Calu3 (cell line): ENCODE measurements at regions not wholly inside any gene's neighbourhood (a gene's known extent, or its start where the extent isn't known, plus 50 kb on each side); places are given as distances from the start of the nearest gene placed in this dataset.

Experiments used
- BruUV-seq: library from RNA; stranded (reverse); fragments of 400-500 nt; replicated peaks from 2 replicates; lab custom pipeline; 2021; lab: Mats Ljungman, UMichigan
- CTCF ChIA-PET: fragments of 300-600 bp; sonication (Branson Sonifier 250); formaldehyde crosslinking; loops from one replicate; lab custom pipeline; 2022; ENCODE audit warnings: antibody characterized with exemption; lab: Charles Lee
- DNase-seq: peaks from one replicate; pipeline ENCODE4 v3.0.0; 2022
- H3K27ac Mint-ChIP-seq: one replicate; pipeline ENCODE4 v1.8.0; 2022; ENCODE audit warnings: mixed read lengths; ENCODE audit not compliant: unreplicated experiment
- H3K27me3 Mint-ChIP-seq: one replicate; pipeline ENCODE4 v1.8.0; 2022; ENCODE audit warnings: mixed read lengths; ENCODE audit not compliant: unreplicated experiment
- H3K36me3 Mint-ChIP-seq: one replicate; pipeline ENCODE4 v1.8.0; 2022; ENCODE audit warnings: mild to moderate bottlenecking, moderate library complexity, mixed read lengths; ENCODE audit not compliant: insufficient read depth, unreplicated experiment
- H3K4me1 Mint-ChIP-seq: one replicate; pipeline ENCODE4 v1.8.0; 2022; ENCODE audit warnings: mild to moderate bottlenecking, low read depth, mixed read lengths; ENCODE audit not compliant: unreplicated experiment
- H3K4me3 Mint-ChIP-seq: one replicate; pipeline ENCODE4 v1.8.0; 2022; ENCODE audit warnings: mild to moderate bottlenecking, low read depth, moderate library complexity, mixed read lengths; ENCODE audit not compliant: unreplicated experiment
- H3K9me3 Mint-ChIP-seq: one replicate; pipeline ENCODE4 v1.8.0; 2022; ENCODE audit warnings: low read depth, mixed read lengths; ENCODE audit not compliant: unreplicated experiment
- intact Hi-C: fragments of 100-400 bp; cut with micrococcal nuclease; formaldehyde crosslinking; loops from one replicate; pipeline ENCODE4 v1.10.0; 2022; ENCODE audit not compliant: unreplicated experiment
- TF ChIP-seq, protein P1 (sequence below): fragments of 200-600 bp; IDR thresholded peaks from one replicate; pipeline ENCODE4 v1.8.0; 2022; ENCODE audit warnings: antibody characterized with exemption; ENCODE audit not compliant: unreplicated experiment

DNA sequence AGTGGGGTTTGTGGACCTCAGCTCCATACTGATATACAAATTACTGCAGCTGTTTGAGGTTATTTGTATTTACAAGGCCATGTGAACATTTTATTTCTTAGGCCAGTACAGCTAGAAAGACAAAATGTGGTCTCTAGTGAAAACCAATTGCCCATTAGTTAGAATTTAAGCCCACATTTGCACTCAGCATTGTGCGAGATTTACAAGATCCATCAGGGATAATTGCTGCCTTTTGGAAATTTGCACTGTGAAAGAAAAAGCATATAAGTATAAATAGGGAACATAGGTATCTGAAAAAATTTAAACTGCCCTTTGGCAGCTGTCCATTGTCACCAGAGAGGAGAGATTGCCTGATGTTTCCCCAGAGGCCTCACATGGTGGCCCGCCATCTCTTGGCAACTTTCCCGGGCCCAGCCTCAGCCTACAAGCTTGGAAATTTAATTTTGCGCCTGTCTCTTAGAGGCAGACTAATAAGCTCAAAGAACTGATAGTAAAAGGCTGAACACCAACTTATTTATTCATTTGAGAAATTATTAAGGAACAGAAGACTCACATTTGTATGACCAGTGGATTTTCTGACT is 120.7 kb downstream of the MAP3K21 start:
- peaks cover 5% of the 10 kb centered on the region for H3K9me3 Mint-ChIP-seq
- no TSS peak for BruUV-seq
- TF ChIP-seq, protein P1, sequence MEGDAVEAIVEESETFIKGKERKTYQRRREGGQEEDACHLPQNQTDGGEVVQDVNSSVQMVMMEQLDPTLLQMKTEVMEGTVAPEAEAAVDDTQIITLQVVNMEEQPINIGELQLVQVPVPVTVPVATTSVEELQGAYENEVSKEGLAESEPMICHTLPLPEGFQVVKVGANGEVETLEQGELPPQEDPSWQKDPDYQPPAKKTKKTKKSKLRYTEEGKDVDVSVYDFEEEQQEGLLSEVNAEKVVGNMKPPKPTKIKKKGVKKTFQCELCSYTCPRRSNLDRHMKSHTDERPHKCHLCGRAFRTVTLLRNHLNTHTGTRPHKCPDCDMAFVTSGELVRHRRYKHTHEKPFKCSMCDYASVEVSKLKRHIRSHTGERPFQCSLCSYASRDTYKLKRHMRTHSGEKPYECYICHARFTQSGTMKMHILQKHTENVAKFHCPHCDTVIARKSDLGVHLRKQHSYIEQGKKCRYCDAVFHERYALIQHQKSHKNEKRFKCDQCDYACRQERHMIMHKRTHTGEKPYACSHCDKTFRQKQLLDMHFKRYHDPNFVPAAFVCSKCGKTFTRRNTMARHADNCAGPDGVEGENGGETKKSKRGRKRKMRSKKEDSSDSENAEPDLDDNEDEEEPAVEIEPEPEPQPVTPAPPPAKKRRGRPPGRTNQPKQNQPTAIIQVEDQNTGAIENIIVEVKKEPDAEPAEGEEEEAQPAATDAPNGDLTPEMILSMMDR, result no peak
- no peak overlapping the region for H3K4me3 Mint-ChIP-seq
- H3K4me1 Mint-ChIP-seq, result no peaks in the 10 kb centered on the region
- H3K36me3 Mint-ChIP-seq, result no peaks in the 10 kb centered on the region
- H3K27me3 Mint-ChIP-seq, result no peaks in the 10 kb centered on the region
- CTCF ChIA-PET, result interaction anchor here (1.6 kb wide), 1 partner anchor 22 kb away, joined by 4 read pairs; no protein-coding TSS in a partner anchor
- no peak for DNase-seq
- intact Hi-C loops, result no loop called here
- no peak overlapping the region for H3K27ac Mint-ChIP-seq

DNA sequence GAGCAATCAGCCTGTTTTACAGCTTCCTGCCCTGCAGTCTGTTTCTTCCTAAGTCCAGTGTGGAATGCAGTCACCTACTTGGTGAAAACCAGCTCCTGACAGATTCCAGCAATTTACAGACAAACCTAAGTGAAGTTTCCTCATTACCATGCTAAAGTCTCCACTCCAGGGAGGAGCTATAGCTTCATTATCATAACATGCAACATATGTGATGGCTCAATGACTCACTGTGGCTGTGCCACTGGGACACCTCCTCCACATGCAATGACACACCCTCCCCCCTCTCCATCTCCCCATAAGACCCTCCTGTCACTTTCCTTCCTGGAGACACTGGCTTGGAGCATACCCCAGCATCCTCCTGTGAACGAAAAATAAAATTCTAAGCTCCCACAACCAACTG is 125.2 kb downstream of the MAP3K21 start:
- H3K4me1 Mint-ChIP-seq, result no peaks in the 10 kb centered on the region
- CTCF ChIA-PET, result interaction anchor here (1.1 kb wide), 1 partner anchor 11 kb away, joined by 3 read pairs; no protein-coding TSS in a partner anchor
- TF ChIP-seq, protein P1, result no peak

DNA sequence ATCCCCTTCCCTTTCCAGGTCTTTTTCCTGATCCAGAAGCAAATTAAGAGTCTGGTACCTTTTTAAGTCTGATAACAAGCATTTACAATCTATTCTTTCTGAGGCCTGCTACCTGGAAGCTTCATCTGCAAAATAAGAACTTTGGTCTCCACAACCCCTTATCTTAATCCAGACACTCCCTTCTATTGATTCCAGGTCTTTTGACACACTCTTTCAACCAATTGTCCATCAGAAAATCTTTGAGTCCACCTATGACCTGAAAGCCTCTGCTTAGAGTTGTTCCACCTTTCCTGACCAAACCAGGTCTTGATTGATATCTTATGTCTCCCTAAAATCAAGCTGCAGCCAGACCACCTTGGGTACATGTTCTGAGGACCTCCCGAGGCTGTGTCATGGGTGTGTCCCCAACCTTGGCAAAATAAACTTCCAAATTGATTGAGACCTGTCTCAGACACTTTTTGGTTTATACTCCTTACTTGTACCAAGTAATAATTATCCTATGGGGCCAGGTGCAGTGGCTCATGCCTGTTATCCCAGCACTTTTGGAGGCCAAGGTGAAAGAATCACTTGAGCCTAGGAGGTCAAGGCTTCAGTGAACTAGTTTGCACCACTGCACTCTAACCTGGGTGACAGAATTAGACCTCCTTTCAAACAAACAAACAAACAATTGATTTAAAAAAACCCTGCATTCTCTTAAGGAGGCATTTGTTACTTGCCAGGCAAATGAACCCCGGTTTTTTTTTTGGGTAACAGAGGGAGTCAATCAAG is 126.1 kb downstream of the MAP3K21 start:
- intact Hi-C loops, result no loop called here
- peaks cover 3% of the 10 kb centered on the region for H3K9me3 Mint-ChIP-seq
- no peak overlapping the region for H3K27ac Mint-ChIP-seq
- no peak for DNase-seq
- H3K27me3 Mint-ChIP-seq, result no peaks in the 10 kb centered on the region
- no peak overlapping the region for H3K4me3 Mint-ChIP-seq
- H3K36me3 Mint-ChIP-seq, result no peaks in the 10 kb centered on the region
- TF ChIP-seq, protein P1, result no peak
- no TSS peak for BruUV-seq
- CTCF ChIA-PET, result no interaction called here
- H3K4me1 Mint-ChIP-seq, result no peaks in the 10 kb centered on the region

More for the DNA sequence above, 125.2 kb downstream of the MAP3K21 start:
- Mint-ChIP-seq H3K4me3 (no peak overlapping the region), H3K9me3 (peaks cover 3% of the 10 kb centered on the region), H3K27ac (no peak overlapping the region), H3K36me3 (no peaks in the 10 kb centered on the region), H3K27me3 (no peaks in the 10 kb centered on the region)
- no peak for DNase-seq
- intact Hi-C loops, result no loop called here
- BruUV-seq, result no TSS peak

DNA sequence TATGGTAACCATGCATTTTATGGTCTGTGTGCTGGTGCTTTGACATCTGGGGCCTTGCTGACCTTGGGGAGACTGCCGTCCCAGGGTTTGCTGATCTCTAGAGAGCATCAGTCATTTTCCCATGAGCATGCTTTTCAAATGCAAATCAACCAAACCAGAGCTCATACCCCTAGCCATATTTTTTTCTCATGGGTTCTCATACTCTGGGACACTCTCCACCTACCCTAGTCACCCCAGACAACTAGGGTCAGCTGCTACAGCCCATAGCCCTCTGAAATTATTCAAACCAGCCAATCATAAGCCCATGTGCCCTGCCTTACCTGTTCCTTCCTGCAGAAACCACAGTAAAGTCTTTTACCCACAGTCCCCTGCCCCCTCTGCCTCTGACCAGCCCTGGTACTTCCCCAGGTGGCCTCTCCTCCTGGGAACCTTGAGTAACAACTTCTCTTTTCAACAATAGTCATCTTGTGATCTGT is 132.0 kb downstream of the MAP3K21 start:
- no peaks in the 10 kb centered on the region for H3K27me3 Mint-ChIP-seq
- CTCF ChIA-PET, result no interaction called here
- no peak for DNase-seq
- BruUV-seq, result no TSS peak
- H3K4me1 Mint-ChIP-seq, result peaks cover 10% of the 10 kb centered on the region
- TF ChIP-seq, protein P1, result no peak
- no peaks in the 10 kb centered on the region for H3K36me3 Mint-ChIP-seq
- no peaks in the 10 kb centered on the region for H3K9me3 Mint-ChIP-seq
- no peak overlapping the region for H3K27ac Mint-ChIP-seq
- no peak overlapping the region for H3K4me3 Mint-ChIP-seq
- intact Hi-C loops, result no loop called here
